Lower leg skin (tissue), 4 donors: ENCODE measurements at regions not wholly inside any gene's neighbourhood (a gene's known extent, or its start where the extent isn't known, plus 50 kb on each side); places are given as distances from the start of the nearest gene placed in this dataset.

Experiments used
- DNase-seq, 2 donors: peaks; one replicate each; pipeline ENCODE4 v3.0.0-alpha.2; 2019; ENCODE audit warnings: low spot score in 2 of 2
- H3K4me3 ChIP-seq: fragments of 200-600 bp; sonication (generic); 2 replicates; pipeline ENCODE4 v1.5.1; 2017; ENCODE audit warnings: mild to moderate bottlenecking, low read depth; ENCODE audit not compliant: poor library complexity, severe bottlenecking
- POLR2A ChIP-seq, 2 donors: fragments of 450-650 bp; IDR thresholded peaks; one replicate each; pipeline ENCODE4 v1.6.1; 2016 to 2017; ENCODE audit warnings: antibody characterized with exemption in 2 of 2, mild to moderate bottlenecking in 1 of 2, moderate library complexity in 1 of 2
- WGBS, 2 donors: methylation state at CpG; one replicate each; pipeline ENCODE4 v1.1.5; 2018; 5-methylcytosine and 5-hydroxymethylcytosine counted together
- intact Hi-C: fragments of 100-400 bp; cut with DNase I; formaldehyde crosslinking; loops from one replicate; pipeline ENCODE4 v1.15.0; 2023; ENCODE audit warnings: low total_unique reads
- TF ChIP-seq, protein P1 (sequence below), 3 donors: fragments of 450-650 bp; IDR thresholded peaks; one replicate each; pipeline ENCODE4 v1.5.1; 2016; ENCODE audit warnings: antibody characterized with exemption in 3 of 3, mild to moderate bottlenecking in 3 of 3, moderate library complexity in 2 of 3

DNA sequence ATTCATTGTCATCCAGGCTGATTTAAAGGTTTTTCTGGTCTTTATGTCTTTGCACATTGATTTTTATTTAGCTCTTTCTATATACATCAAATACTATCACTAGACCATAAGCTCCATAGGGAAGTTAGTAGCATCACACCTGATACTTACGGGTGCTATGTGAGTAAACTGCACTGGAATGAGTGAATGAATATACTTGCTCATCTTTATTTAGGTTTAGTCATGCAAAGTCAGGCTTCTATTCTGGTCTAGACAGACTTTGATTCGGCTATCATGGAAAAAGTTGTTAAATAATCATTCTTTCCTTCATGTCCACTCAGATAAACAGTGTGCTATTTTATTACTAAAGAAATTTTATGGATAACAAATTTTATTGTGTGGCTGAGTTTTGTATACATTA is 457.8 kb upstream of the PCDH7 start:
- intact Hi-C loops, result no loop called here
- 85 to 86% methylated on average over 2 of the region's 2 CpGs for WGBS, 2 donors
- TF ChIP-seq POLR2A (IDR thresholded peaks at IDR 0.05), result no peak
- TF ChIP-seq, protein P1, sequence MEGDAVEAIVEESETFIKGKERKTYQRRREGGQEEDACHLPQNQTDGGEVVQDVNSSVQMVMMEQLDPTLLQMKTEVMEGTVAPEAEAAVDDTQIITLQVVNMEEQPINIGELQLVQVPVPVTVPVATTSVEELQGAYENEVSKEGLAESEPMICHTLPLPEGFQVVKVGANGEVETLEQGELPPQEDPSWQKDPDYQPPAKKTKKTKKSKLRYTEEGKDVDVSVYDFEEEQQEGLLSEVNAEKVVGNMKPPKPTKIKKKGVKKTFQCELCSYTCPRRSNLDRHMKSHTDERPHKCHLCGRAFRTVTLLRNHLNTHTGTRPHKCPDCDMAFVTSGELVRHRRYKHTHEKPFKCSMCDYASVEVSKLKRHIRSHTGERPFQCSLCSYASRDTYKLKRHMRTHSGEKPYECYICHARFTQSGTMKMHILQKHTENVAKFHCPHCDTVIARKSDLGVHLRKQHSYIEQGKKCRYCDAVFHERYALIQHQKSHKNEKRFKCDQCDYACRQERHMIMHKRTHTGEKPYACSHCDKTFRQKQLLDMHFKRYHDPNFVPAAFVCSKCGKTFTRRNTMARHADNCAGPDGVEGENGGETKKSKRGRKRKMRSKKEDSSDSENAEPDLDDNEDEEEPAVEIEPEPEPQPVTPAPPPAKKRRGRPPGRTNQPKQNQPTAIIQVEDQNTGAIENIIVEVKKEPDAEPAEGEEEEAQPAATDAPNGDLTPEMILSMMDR (IDR thresholded peaks at IDR 0.05), result no peak

DNA sequence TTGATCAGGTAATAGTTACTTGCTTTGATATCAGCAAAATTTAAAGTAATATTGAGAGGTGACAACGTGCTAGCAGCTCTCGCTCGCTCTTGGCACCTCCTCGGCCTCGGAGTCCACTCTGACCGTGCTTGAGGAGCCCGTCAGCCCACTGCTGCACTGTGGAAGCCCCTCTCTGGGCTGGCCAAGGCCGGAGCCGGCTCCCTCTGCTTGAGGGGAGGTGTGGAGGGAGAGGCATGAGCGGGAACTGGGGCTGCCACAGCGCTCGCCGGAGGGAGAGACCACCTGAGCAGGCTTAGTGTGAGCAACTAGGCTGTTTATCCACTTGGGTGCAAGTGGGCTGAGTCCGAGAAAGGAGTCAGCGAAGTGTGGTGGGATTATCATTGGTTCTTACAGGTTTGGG is 455.7 kb upstream of the PCDH7 start:
- TF ChIP-seq POLR2A (IDR thresholded peaks at IDR 0.05), result no peak
- TF ChIP-seq, protein P1 (IDR thresholded peaks at IDR 0.05), result no peak
- no peak overlapping the region for H3K4me3 ChIP-seq
- WGBS, 2 donors, result 92 to 97% methylated on average over 15 of the region's 15 CpGs
- intact Hi-C loops, result no loop called here
- DNase-seq, result peak in 1 of 2 donors; percentile 83

More for the DNA sequence above, 457.8 kb upstream of the PCDH7 start:
- H3K4me3 ChIP-seq, result no peak overlapping the region
- no peak for DNase-seq

DNA sequence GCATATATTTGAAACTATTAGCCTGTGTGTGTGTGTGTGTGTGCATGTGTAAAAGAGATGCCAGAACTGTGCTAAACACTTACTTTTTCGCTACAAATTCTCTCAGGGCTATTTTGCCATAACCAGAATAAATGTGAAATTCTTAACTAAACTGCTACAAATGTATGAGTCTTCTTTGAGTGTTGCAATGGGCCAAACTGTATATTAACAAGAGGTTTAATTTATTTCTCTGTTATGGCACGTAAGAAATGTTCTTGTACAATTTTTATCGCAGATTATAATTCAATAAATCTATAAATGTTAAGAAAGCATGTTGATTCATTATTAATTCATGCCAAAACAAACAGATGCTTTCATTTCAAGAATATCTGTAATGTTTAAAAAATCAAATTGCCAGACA is 454.5 kb upstream of the PCDH7 start:
- intact Hi-C loops, result no loop called here
- no peak for DNase-seq
- 43 to 53% methylated on average over 3 of the region's 3 CpGs for WGBS, 2 donors
- no peak for TF ChIP-seq POLR2A (IDR thresholded peaks at IDR 0.05)
- TF ChIP-seq, protein P1 (IDR thresholded peaks at IDR 0.05), result no peak
- no peak overlapping the region for H3K4me3 ChIP-seq

DNA sequence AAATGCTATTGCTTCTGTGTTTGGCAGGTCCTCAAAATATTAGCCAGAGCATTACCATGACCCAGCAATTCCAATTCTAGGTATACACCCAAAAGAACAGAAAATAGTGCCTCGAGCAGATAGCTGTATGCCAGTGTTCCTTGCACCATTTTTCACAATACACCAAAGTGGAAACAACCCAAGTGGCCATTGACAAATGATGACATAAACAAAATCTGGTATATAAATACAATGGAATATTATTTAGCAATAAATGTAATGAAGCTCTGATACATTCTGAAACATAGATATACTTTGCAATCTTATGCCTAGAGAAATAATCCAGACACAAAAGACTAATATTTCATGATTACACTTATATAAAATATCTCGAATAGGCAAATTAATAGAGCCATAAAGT is 451.8 kb upstream of the PCDH7 start:
- intact Hi-C loops, result no loop called here
- DNase-seq, result no peak
- no peak for TF ChIP-seq POLR2A (IDR thresholded peaks at IDR 0.05)
- TF ChIP-seq, protein P1 (IDR thresholded peaks at IDR 0.05), result no peak
- WGBS, 2 donors, result 68 to 73% methylated on average over 2 of the region's 2 CpGs
- H3K4me3 ChIP-seq, result no peak overlapping the region

DNA sequence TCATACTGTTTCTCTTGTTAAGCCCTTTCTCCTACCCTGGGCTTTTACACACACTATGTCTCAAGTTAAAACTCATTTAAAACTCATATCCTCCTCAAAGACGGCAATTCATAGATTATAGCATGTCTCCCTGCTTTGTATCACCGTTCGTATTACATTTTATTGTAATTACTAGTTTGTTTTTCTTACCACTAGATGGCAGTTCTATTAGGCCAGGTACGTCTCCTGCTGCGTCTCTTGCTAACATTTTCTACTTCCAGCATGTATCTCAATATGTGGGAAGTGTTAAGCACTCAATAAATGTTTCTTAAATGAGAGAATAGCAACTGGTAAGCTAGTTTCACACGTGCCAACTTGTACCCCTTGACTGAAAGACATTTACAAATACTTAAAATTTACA is 450.3 kb upstream of the PCDH7 start:
- H3K4me3 ChIP-seq, result no peak overlapping the region
- WGBS, 2 donors, result 29 to 58% methylated on average over 6 of the region's 6 CpGs
- DNase-seq, result no peak
- TF ChIP-seq POLR2A (IDR thresholded peaks at IDR 0.05), result no peak
- TF ChIP-seq, protein P1 (IDR thresholded peaks at IDR 0.05), result no peak
- intact Hi-C loops, result no loop called here

DNA sequence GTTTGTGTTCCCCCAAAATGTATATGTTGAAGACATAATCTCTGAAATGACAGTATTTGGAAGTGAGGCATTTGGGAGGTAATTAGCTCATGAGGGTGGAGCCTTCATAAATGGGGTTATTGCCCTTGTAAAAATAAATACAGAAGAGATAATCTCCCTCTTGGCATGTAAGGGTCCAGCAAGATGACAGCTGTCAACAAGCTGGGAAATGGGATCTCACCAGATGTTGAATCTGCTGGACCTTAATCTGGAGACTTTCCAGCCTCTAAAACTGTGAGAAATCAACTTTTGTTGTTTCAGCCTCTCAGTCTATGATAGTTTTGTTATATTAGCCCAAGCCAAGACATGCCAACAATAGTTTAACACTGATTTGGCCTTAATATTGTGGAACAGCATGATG is 438.2 kb upstream of the PCDH7 start:
- DNase-seq, result no peak
- intact Hi-C loops, result no loop called here
- no peak overlapping the region for H3K4me3 ChIP-seq
- no peak for TF ChIP-seq POLR2A (IDR thresholded peaks at IDR 0.05)
- TF ChIP-seq, protein P1 (IDR thresholded peaks at IDR 0.05), result no peak
